Spinal cord (tissue), 9 donors: ENCODE measurements at regions not wholly inside any gene's neighbourhood (a gene's known extent, or its start where the extent isn't known, plus 50 kb on each side); places are given as distances from the start of the nearest gene placed in this dataset.
"Not testable (repeated sequence)": the region's sequence is repeated elsewhere in the genome, so short reads cannot be mapped to it uniquely, and the experiment has no call there.

Experiments
- DNase-seq, 6 donors: peaks; one replicate each; pipeline versions ENCODE4 v3.0.0 to v3.0.0-alpha.2; 2013 to 2015; ENCODE audit warnings: low spot score in 6 of 6, low read depth in 4 of 6
- H3K27ac ChIP-seq: one replicate; pipeline ENCODE4 v1.5.1; 2013; ENCODE audit warnings: low read depth, low read length, control low read depth
- H3K27me3 ChIP-seq: one replicate; pipeline ENCODE4 v1.6.1; 2013; ENCODE audit warnings: low read length; ENCODE audit not compliant: control insufficient read depth, insufficient read depth
- H3K36me3 ChIP-seq: one replicate; pipeline ENCODE4 v1.6.1; 2013; ENCODE audit warnings: low read length; ENCODE audit not compliant: control insufficient read depth, insufficient read depth
- H3K4me1 ChIP-seq: one replicate; pipeline ENCODE4 v1.6.1; 2013; ENCODE audit warnings: low read length; ENCODE audit not compliant: control insufficient read depth, insufficient read depth
- H3K4me3 ChIP-seq: one replicate; pipeline ENCODE4 v1.5.1; 2013; ENCODE audit warnings: low read depth, low read length, control low read depth
- H3K9me3 ChIP-seq: one replicate; pipeline ENCODE4 v1.6.1; 2013; ENCODE audit warnings: low read length; ENCODE audit not compliant: control insufficient read depth, insufficient read depth
- WGBS: methylation state at CpG from one replicate; pipeline ENCODE4 v1.1.5; 2013; ENCODE audit warnings: missing lambda C conversion rate; ENCODE audit not compliant: insufficient coverage; 5-methylcytosine and 5-hydroxymethylcytosine counted together
- donor health status: healthy.

- not testable (repeated sequence) for H3K27ac ChIP-seq, H3K4me1 ChIP-seq, H3K36me3 ChIP-seq, H3K9me3 ChIP-seq, H3K4me3 ChIP-seq, DNase-seq, H3K27me3 ChIP-seq
- WGBS: no CpG with 5 or more reads among the region's 7 CpGs
Measured at GRCh38 chr7:6936626-6937025, 110.6 kb upstream of the CCZ1B start.

DNA sequence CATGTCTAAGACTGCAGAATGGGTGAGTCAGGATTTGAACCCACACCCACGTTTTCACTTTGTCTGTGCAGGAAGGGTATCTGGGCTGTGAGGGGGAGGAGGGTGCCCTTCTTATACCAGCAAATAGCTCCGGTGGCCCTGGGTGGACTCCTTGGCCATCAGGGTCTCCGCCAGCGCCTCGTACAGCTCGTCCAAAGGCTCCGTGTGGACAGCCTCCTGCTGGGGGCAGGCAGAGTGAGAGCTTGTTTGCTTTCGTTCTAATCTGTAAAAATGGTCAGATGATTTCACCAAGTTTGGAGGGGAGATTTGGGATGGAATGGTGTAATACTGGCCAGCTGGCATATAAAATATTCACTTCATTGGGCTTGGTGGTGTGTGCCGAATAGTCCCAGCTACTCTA lies 111.7 kb upstream of the CCZ1B start:
- not testable (repeated sequence) for DNase-seq
- WGBS: 94% methylated on average over 3 of the region's 9 CpGs

GRCh38 chr7:6938284-6938683 lies 112.2 kb upstream of the CCZ1B start:
- H3K36me3 ChIP-seq, H3K4me1 ChIP-seq, DNase-seq, H3K4me3 ChIP-seq, H3K27ac ChIP-seq, H3K27me3 ChIP-seq, H3K9me3 ChIP-seq: not testable (repeated sequence)
- whole genome bisulfite sequencing: 27% methylated on average over 2 of the region's 4 CpGs

More for the DNA sequence above, 111.7 kb upstream of the CCZ1B start:
- H3K36me3 ChIP-seq, H3K4me1 ChIP-seq, H3K9me3 ChIP-seq, H3K4me3 ChIP-seq, H3K27ac ChIP-seq, H3K27me3 ChIP-seq: not testable (repeated sequence)

- not testable (repeated sequence) for H3K27ac ChIP-seq, DNase-seq, H3K36me3 ChIP-seq, H3K4me1 ChIP-seq, H3K9me3 ChIP-seq, H3K27me3 ChIP-seq, H3K4me3 ChIP-seq
- 90% methylated on average over 9 of the region's 11 CpGs for WGBS
Measured at GRCh38 chr7:6939126-6939525, 113.1 kb upstream of the CCZ1B start.

DNA sequence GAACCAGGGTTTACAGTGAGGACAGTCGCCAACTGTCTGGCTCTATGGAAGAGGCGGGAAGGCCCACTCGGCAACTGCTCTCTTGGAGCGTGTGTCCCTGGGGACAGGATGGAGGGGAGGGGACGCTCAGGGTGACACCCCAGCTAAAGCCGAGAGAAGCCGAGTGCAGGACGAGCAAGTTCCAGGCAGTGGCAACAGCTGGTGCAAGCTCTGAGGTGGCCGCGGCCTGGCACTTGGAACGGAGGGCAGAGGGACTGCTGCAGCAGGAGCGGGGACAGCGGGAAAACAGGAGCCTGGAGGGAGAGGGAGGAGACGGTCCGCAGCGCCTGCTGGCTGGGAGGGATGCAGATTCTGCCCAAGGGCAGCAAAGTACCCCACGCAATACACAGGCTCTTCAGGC lies 113.8 kb upstream of the CCZ1B start:
- DNase-seq, H3K27ac ChIP-seq, H3K4me1 ChIP-seq, H3K4me3 ChIP-seq, H3K9me3 ChIP-seq, H3K27me3 ChIP-seq, H3K36me3 ChIP-seq: not testable (repeated sequence)
- 92% methylated on average over 4 of the region's 17 CpGs for WGBS

DNA sequence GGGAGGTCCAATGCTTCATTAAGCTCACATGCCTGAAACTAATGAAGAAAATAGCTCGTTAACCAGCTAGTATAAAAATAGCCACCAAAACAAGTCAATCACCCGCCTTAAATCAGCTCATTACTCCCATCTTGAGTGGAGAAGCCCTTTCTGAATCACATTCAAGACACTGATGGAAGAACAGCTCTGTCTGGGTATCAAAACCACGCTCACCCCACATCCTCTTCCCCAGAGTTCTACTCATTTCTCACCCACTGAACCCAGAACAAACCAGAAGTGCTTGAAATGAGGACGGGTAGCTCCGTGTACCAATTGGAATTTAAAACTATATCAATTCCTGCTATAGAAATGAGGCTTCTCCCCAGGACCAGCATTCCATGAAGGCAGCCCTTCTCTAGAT lies 120.8 kb upstream of the CCZ1B start:
- H3K4me3 ChIP-seq, H3K9me3 ChIP-seq, DNase-seq, H3K4me1 ChIP-seq, H3K27ac ChIP-seq, H3K27me3 ChIP-seq, H3K36me3 ChIP-seq: not testable (repeated sequence)
- WGBS: 87% methylated on average over 3 of the region's 5 CpGs

DNA sequence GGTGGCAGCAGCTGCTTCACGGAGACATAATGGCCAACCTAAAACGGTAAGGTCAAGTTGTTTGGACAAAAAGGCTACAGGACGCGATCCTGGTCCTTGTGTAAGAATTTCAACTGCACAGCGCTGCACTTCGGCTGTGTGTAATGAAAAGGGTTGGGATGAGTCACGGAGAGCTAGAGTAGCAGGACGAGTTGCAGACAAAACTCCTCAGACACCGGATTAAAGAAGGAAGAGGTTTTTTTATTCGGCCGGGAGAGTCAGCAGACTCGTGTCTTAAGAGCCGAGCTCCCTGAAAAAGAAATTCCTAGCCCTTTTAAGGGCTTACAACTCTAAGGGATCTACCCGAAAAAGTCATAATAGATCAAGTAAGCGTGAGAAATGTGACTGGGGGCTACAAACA lies 124.2 kb upstream of the CCZ1B start:
- H3K27ac ChIP-seq, H3K9me3 ChIP-seq, H3K4me1 ChIP-seq, H3K4me3 ChIP-seq, H3K36me3 ChIP-seq, DNase-seq, H3K27me3 ChIP-seq: not testable (repeated sequence)
- WGBS: 47% methylated on average over 5 of the region's 15 CpGs

DNA sequence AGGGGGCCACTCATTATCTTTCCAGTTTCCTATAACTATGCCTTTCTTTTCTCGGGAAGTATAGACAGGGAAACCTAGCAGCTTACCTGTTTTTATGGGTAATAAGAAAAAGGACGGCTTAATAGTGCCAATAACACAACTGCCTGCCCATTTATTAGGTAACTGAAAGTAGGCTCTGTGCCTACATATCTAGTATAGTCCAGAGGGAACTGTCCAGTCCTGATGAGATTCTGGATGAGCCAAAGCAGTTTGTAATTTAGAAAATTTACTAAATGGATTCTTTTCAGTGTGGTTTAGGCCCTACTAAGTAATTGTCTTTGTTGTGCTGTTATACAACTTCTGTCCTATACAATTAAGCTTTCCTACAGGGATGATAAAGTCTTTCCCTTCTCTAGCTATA lies 125.5 kb upstream of the CCZ1B start:
- H3K36me3 ChIP-seq: not testable (repeated sequence)

GRCh38 chr7:6953138-6953797 lies 127.2 kb upstream of the CCZ1B start:
- not testable (repeated sequence) for H3K27ac ChIP-seq, H3K4me3 ChIP-seq, H3K36me3 ChIP-seq, DNase-seq, H3K9me3 ChIP-seq, H3K27me3 ChIP-seq, H3K4me1 ChIP-seq
- 63% methylated on average over 3 of the region's 16 CpGs for WGBS

More for the DNA sequence above, 125.5 kb upstream of the CCZ1B start:
- H3K4me1 ChIP-seq, H3K9me3 ChIP-seq, H3K27ac ChIP-seq, H3K4me3 ChIP-seq, DNase-seq, H3K27me3 ChIP-seq: not testable (repeated sequence)
- no CpG with 5 or more reads among the region's 2 CpGs for WGBS

- not testable (repeated sequence) for H3K9me3 ChIP-seq, H3K27ac ChIP-seq, H3K4me1 ChIP-seq, H3K36me3 ChIP-seq, DNase-seq, H3K4me3 ChIP-seq, H3K27me3 ChIP-seq
- 100% methylated on average over 4 of the region's 10 CpGs for WGBS
Measured at GRCh38 chr7:6953798-6954181, 127.7 kb upstream of the CCZ1B start.
